A204.1 (cell line): ENCODE measurements at regions not wholly inside any gene's neighbourhood (a gene's known extent, or its start where the extent isn't known, plus 50 kb on each side); places are given as distances from the start of the nearest gene placed in this dataset.

Experiments
- FAIRE-seq: peaks from 2 replicates; lab custom pipeline; 2012; peaks lifted over from hg19 to GRCh38; lab: Jason Lieb, UNC

- FAIRE-seq = no peak
Measured at GRCh38 chr1:195530961-195531360, 1077.3 kb downstream of the KCNT2 start.

GRCh38 chr1:195529881-195530280 is 1078.4 kb downstream of the KCNT2 start:
- no peak for FAIRE-seq

- FAIRE-seq = no peak
Measured at GRCh38 chr1:195520757-195521156, 1087.5 kb downstream of the KCNT2 start.

DNA sequence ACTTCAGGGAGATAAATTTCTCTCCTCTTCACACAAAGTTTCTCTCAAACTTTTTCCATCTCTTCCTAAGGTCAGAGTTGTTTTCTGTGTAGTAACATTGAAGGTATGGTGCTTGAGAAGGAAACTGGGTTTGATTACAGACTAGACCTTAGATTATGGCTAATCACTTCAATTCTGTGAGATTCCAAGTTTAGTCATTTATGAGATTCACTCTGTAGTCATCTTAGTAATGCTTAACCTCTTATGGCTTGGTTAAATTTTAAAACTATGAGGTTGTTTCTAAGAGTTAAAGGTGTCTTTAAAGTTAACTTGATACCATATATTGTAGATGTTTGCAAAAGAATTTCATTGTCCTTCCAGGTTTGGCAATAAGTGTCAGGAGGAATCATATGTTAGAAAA is 1092.2 kb downstream of the KCNT2 start:
- FAIRE-seq = no peak

GRCh38 chr1:195511501-195511900 is 1096.7 kb downstream of the KCNT2 start:
- FAIRE-seq = no peak

DNA sequence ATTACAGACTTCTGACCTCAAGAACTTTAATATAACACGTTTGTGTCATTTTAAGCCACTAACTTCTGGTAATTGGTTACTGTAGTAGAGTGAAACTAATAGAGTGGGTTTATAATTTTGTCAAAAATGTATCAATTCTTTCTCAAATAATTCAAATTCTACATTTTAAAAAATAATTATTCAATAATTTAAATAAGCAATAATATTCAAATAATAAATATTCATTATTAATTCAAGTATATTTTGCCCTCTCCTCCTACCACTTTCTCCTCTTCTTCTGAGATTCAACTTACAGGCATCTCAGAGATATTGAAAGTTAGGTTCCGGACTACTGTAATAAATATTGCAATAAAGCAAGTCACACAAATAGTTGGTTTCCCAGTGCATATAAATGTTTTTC is 1107.1 kb downstream of the KCNT2 start:
- FAIRE-seq = no peak

GRCh38 chr1:195495720-195496635 is 1112.3 kb downstream of the KCNT2 start:
- FAIRE-seq = no peak

DNA sequence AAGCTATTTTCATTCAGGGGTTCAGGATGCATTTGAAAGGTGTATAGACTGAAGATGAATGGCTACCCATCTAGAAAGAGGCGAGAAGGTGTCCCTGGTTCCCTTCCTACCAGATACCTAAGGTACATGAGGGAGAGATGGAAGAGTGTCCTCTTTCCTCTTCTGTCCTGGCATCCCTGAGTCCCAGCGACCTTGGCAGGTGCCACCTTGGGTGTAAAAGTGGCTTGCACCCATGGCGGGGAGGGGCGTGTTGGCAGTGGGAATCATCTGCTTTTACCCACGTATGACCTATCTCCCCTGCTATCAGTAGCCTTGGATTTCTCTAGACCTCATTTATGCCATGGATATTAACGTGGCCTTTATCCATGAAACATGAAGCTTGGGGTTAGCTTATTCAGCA is 1126.1 kb downstream of the KCNT2 start:
- no peak for FAIRE-seq

GRCh38 chr1:195481293-195481692 is 1126.9 kb downstream of the KCNT2 start:
- no peak for FAIRE-seq

GRCh38 chr1:195475568-195475967 is 1132.7 kb downstream of the KCNT2 start:
- FAIRE-seq = no peak

DNA sequence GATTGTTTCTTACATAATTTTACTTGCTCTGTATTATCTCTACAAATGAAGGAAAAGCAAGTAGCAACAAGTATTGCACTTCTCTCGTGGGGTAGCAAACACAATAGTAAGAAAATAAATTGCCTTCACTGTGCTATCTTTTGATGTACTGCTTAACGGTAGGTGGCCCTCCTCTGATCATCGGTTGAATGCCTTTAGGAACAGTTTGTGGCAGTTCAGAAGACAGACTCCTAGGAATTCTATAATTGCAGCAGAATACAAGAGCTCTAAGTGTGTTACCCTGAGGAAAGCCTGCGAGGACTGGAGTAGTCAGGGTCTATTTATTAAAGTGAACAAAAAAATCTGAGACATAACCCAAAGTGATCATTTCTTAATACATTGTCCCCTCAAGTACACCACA is 1135.9 kb downstream of the KCNT2 start:
- no peak for FAIRE-seq

GRCh38 chr1:195466639-195467038 is 1141.6 kb downstream of the KCNT2 start:
- FAIRE-seq = no peak

- no peak for FAIRE-seq
Measured at GRCh38 chr1:195462646-195463045, 1145.6 kb downstream of the KCNT2 start.

- no peak for FAIRE-seq
Measured at GRCh38 chr1:195462152-195462551, 1146.1 kb downstream of the KCNT2 start.

GRCh38 chr1:195458365-195458764 is 1149.9 kb downstream of the KCNT2 start:
- no peak for FAIRE-seq

- no peak for FAIRE-seq
Measured at GRCh38 chr1:195450794-195451193, 1157.4 kb downstream of the KCNT2 start.

DNA sequence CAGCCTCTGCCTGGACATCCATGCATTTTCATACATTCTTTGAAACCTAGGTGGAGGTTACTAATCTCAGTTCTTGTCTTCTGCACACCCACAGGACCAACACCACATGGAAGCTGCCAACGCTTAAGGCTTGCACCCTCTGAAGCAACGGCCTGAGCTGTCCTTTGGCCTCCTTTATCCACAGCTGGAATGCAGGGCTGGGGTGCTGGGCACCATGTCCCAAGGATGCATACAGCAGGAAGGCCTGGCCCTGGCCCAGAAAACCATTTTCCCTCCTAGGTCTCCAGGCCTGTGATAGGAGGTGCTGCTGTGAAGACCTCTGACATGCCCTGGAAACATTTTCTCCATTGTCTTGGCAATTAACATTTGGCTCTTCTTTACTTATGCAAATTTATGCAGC is 1168.6 kb downstream of the KCNT2 start:
- no peak for FAIRE-seq

DNA sequence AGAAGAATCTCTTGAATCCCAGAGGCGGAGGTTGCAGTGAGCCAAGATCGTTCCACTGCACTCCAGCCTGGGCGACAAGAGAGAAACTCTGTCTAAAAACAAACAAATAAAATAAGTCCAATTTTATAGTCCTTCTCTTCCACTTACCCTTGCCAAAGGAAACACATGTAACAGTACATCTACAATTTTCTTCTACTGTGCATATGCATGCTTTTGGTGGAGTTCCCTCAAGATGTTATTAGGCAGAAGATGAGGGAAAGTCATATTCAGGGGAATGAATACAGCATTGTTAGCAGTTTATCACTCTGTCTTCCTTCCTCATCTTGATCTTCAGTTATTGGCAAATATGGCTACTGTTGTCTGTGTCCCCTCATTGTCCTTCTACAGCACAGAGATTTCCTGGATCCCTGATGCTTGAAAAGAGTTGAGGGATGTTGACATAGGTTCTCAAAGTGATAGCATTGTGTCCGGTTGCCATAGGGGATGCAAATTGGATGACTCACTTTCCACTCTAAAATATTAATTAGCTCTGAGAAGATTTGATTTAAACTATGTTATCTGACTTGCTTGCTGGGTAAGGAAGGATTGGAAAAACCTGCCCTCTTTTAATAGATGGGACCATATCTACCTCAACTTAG is 1173.6 kb downstream of the KCNT2 start:
- no peak for FAIRE-seq

DNA sequence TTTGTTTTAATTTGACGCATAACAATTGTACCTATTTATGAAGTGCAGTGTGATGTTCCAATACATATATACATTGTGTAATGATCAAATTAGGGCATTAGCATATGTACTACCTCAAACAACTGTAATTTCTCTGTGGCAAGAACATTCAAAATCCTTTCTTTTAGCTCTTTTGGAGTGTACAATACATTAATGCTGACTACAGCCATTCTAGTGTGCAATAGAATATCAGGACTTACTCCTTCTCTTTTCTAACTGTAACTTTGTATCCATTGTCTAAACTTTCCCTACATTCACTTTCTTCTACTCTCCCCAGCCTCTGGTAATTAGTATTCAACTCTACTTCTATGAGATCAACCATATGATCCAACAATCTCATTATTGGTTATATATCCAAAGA is 1177.4 kb downstream of the KCNT2 start:
- FAIRE-seq = no peak

- FAIRE-seq = no peak
Measured at GRCh38 chr1:195428927-195429326, 1179.3 kb downstream of the KCNT2 start.

GRCh38 chr1:195415584-195415983 is 1192.7 kb downstream of the KCNT2 start:
- FAIRE-seq = no peak

GRCh38 chr1:195394567-195394966 is 1213.7 kb downstream of the KCNT2 start:
- FAIRE-seq = no peak

- no peak for FAIRE-seq
Measured at GRCh38 chr1:195376190-195376589, 1232.0 kb downstream of the KCNT2 start.

DNA sequence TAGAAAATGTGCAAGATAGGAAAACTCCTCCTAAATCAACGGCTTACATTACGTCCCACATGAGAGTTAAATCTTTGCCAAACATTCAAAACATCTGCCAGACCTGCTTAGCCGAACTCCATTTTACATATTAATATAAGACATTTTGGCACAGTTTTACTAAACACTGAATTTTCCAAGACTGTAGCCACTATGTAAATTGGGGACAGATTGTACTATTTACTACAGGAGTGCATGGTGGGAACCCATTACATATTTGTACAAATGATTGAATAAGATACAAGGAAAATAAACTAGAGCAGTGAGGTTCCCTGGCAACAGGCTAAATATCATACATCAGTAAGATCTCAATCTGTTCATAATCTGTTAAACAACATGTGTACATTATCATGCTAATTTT is 1234.4 kb downstream of the KCNT2 start:
- no peak for FAIRE-seq
